Parathyroid adenoma (tissue), 2 donors: ENCODE measurements at regions not wholly inside any gene's neighbourhood (a gene's known extent, or its start where the extent isn't known, plus 50 kb on each side); places are given as distances from the start of the nearest gene placed in this dataset.

Experiments used
- H2AFZ ChIP-seq: fragments of 300-600 bp; sonication (generic); one replicate; pipeline ENCODE4 v1.7.0; 2017; ENCODE audit warnings: antibody characterized with exemption, mild to moderate bottlenecking
- H3K27ac ChIP-seq: fragments of 300-600 bp; sonication (generic); one replicate; pipeline ENCODE4 v1.7.0; 2017
- H3K27me3 ChIP-seq: fragments of 300-600 bp; sonication (generic); one replicate; pipeline ENCODE4 v1.7.0; 2017; ENCODE audit warnings: low read length; ENCODE audit not compliant: control insufficient read depth, insufficient read depth
- H3K36me3 ChIP-seq: fragments of 300-600 bp; sonication (generic); one replicate; pipeline ENCODE4 v1.7.0; 2017; ENCODE audit warnings: low read length; ENCODE audit not compliant: control insufficient read depth, insufficient read depth
- H3K4me1 ChIP-seq: fragments of 300-600 bp; sonication (generic); one replicate; pipeline ENCODE4 v1.7.0; 2017; ENCODE audit warnings: control low read depth
- H3K4me2 ChIP-seq: fragments of 300-600 bp; sonication (generic); one replicate; pipeline ENCODE4 v1.7.0; 2017; ENCODE audit warnings: low read length
- H3K4me3 ChIP-seq: fragments of 300-600 bp; sonication (generic); one replicate; pipeline ENCODE4 v1.7.0; 2017; ENCODE audit warnings: low read depth, low read length
- H3K79me2 ChIP-seq: fragments of 300-600 bp; sonication (generic); one replicate; pipeline ENCODE4 v1.7.0; 2017; ENCODE audit warnings: control low read depth
- H3K9ac ChIP-seq: fragments of 300-600 bp; sonication (generic); one replicate; pipeline ENCODE4 v1.7.0; 2017; ENCODE audit warnings: mild to moderate bottlenecking
- H3K9me3 ChIP-seq: fragments of 300-600 bp; sonication (generic); one replicate; pipeline ENCODE4 v1.7.0; 2017; ENCODE audit warnings: low read length; ENCODE audit not compliant: control insufficient read depth
- TF ChIP-seq, protein P1 (sequence below): fragments of 300-600 bp; sonication (generic); IDR thresholded peaks from one replicate; pipeline ENCODE4 v1.7.0; 2017; ENCODE audit warnings: antibody characterized with exemption, mild to moderate bottlenecking
- donor health status: primary hyperparathyroidism.

DNA sequence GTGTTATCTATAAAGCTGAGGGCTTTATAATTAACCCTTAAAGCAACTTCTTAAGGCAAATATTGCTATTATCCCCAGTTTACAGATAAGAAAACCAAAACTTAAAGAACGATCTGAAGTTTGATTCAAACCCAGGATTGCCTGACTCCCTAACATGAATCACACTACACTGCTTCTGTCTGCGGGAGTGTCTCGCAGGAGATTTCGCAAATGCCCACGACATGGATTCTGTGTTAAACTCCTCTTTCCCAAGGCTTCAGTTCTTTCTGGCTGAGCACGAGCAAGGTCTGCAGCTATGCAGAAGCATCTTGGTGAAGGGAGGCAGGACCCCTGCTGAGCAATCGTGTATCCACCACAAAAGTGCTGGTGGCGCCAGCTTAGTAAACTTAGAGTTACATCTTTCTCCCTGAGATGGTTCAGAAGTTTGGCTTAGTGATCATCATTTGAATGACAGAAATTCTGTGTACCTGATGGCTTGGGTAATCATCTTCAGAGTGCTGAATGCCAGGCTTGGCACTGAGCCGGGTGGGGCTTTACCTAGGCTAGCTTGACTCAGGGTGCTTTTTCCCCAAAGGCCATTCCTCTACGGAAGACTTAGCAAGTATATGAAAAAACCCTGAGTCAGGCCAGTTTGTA, 81.4 kb upstream of the PIK3R1 start:
- no peaks in the 10 kb centered on the region for H3K9me3 ChIP-seq
- H3K4me2 ChIP-seq: no peak overlapping the region
- H2AFZ ChIP-seq: no peak overlapping the region
- H3K4me3 ChIP-seq: no peak overlapping the region
- TF ChIP-seq, protein P1, sequence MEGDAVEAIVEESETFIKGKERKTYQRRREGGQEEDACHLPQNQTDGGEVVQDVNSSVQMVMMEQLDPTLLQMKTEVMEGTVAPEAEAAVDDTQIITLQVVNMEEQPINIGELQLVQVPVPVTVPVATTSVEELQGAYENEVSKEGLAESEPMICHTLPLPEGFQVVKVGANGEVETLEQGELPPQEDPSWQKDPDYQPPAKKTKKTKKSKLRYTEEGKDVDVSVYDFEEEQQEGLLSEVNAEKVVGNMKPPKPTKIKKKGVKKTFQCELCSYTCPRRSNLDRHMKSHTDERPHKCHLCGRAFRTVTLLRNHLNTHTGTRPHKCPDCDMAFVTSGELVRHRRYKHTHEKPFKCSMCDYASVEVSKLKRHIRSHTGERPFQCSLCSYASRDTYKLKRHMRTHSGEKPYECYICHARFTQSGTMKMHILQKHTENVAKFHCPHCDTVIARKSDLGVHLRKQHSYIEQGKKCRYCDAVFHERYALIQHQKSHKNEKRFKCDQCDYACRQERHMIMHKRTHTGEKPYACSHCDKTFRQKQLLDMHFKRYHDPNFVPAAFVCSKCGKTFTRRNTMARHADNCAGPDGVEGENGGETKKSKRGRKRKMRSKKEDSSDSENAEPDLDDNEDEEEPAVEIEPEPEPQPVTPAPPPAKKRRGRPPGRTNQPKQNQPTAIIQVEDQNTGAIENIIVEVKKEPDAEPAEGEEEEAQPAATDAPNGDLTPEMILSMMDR: no peak
- no peak overlapping the region for H3K9ac ChIP-seq
- H3K27me3 ChIP-seq: no peaks in the 10 kb centered on the region
- no peak overlapping the region for H3K27ac ChIP-seq
- H3K36me3 ChIP-seq: no peaks in the 10 kb centered on the region
- no peaks in the 10 kb centered on the region for H3K79me2 ChIP-seq
- H3K4me1 ChIP-seq: peaks cover 5% of the 10 kb centered on the region

DNA sequence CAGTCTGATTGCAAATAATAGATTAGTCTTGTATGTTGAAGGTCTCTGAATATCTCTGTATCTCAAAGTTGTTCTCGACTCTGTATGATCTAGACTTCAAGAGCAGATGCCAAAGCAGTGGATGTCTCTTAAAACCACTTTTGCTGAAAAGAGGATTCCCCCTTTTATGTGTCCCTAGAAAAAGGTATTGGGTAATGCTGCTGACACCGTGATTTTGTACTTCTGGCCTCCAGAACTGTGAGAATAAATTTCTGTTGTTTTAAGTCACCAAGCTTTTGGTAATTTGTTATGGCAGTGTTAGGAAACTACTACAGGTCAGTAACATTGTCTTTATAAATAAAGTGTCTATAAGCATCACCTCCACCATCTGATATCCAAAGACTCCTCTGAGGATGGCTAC, 85.3 kb upstream of the PIK3R1 start:
- H3K36me3 ChIP-seq: no peaks in the 10 kb centered on the region
- H3K4me1 ChIP-seq: peaks cover 5% of the 10 kb centered on the region
- H3K9ac ChIP-seq: no peak overlapping the region
- H2AFZ ChIP-seq: no peak overlapping the region
- H3K27ac ChIP-seq: no peak overlapping the region
- H3K4me3 ChIP-seq: no peak overlapping the region
- TF ChIP-seq, protein P1: no peak
- H3K27me3 ChIP-seq: no peaks in the 10 kb centered on the region
- no peak overlapping the region for H3K4me2 ChIP-seq
- H3K9me3 ChIP-seq: no peaks in the 10 kb centered on the region
- no peaks in the 10 kb centered on the region for H3K79me2 ChIP-seq

DNA sequence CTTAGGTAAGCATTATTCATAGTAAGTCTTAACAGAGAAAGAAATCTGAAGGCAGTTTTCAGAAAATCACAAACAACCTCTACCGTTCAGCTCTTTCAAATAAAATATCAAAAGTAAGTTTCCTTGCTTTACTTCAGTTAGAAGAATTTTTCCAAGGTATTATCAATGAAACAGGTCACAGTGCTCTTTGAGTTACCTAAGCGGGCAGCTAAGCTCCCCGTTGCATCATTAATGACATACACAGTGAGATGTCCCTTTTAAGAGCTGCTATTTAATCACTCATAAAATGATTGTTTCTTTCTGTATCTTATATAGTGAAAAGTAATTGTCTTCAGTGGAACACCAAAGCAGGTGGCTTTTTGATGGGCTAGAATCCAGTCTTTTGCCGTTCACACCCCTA, 86.2 kb upstream of the PIK3R1 start:
- Histone ChIP-seq H3K4me1 (peaks cover 5% of the 10 kb centered on the region), H3K4me2 (no peak overlapping the region), H3K27me3 (no peaks in the 10 kb centered on the region), H3K79me2 (no peaks in the 10 kb centered on the region), H3K27ac (no peak overlapping the region), H3K36me3 (no peaks in the 10 kb centered on the region), H2AFZ (no peak overlapping the region), H3K9ac (no peak overlapping the region), H3K9me3 (no peaks in the 10 kb centered on the region), H3K4me3 (no peak overlapping the region)
- TF ChIP-seq, protein P1: no peak

DNA sequence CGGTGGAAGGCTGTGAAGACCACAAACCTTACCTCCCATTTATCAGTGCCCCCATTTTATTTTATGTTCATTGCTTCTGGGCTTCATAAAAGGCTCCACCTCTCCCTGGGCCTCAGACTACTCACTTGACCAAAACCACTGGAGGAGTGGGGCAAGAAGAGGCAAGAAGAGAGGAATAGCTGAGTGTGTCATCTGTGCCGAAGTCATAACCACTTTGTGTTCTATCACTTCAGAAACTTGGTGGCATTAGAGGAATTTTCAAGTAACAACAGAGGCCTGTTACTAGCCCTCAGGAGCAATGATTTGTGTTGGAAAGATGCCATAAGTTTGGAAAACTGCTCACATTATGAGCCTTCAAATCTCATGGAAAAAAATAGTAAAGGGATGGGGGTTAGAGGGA, 88.7 kb upstream of the PIK3R1 start:
- Histone ChIP-seq H3K36me3 (no peaks in the 10 kb centered on the region), H3K4me2 (no peak overlapping the region), H3K4me1 (peaks cover 4% of the 10 kb centered on the region), H3K27ac (no peak overlapping the region), H2AFZ (no peak overlapping the region), H3K27me3 (no peaks in the 10 kb centered on the region), H3K9me3 (no peaks in the 10 kb centered on the region), H3K4me3 (no peak overlapping the region), H3K79me2 (no peaks in the 10 kb centered on the region), H3K9ac (no peak overlapping the region)
- TF ChIP-seq, protein P1: no peak
